ENCODE measurements at regions not wholly inside any gene's neighbourhood (a gene's known extent, or its start where the extent isn't known, plus 50 kb on each side); places are given as distances from the start of the nearest gene placed in this dataset.
A peak's percentile ranks its signal among the peaks of the same experiment; 100 is the strongest.

- TF ChIP-seq CTCF (IDR thresholded peaks at IDR 0.05): no peak
- H3K27ac Mint-ChIP-seq (ENCODE audit: unreplicated experiment): peak overlapping the region; percentile 80
- H3K4me3 Mint-ChIP-seq (ENCODE audit: unreplicated experiment): peak overlapping the region; percentile 45
- no peaks in the 10 kb centered on the region for H3K27me3 Mint-ChIP-seq (ENCODE audit: unreplicated experiment)
- H3K36me3 Mint-ChIP-seq (ENCODE audit: unreplicated experiment): no peaks in the 10 kb centered on the region
- DNase-seq (ENCODE audit: extremely low spot score, unreplicated experiment): no peak
- no peaks in the 10 kb centered on the region for H3K9me3 Mint-ChIP-seq (ENCODE audit: unreplicated experiment)
- peaks cover 18% of the 10 kb centered on the region for H3K4me1 Mint-ChIP-seq (ENCODE audit: unreplicated experiment)
Measured at GRCh38 chr3:174767853-174768382, 91.2 kb upstream of the NAALADL2 start.

GRCh38 chr3:174769171-174769570 lies 90.0 kb upstream of the NAALADL2 start:
- Mint-ChIP-seq H3K36me3 (ENCODE audit: unreplicated experiment) (no peaks in the 10 kb centered on the region), H3K4me1 (ENCODE audit: unreplicated experiment) (peaks cover 18% of the 10 kb centered on the region), H3K27me3 (ENCODE audit: unreplicated experiment) (no peaks in the 10 kb centered on the region), H3K4me3 (ENCODE audit: unreplicated experiment) (no peak overlapping the region), H3K27ac (ENCODE audit: unreplicated experiment) (no peak overlapping the region), H3K9me3 (ENCODE audit: unreplicated experiment) (peaks cover 3% of the 10 kb centered on the region)
- TF ChIP-seq CTCF (IDR thresholded peaks at IDR 0.05): no peak
- DNase-seq (ENCODE audit: extremely low spot score, unreplicated experiment): no peak

GRCh38 chr3:174775603-174776002 lies 83.5 kb upstream of the NAALADL2 start:
- no peak overlapping the region for H3K4me3 Mint-ChIP-seq (ENCODE audit: unreplicated experiment)
- peaks cover 6% of the 10 kb centered on the region for H3K4me1 Mint-ChIP-seq (ENCODE audit: unreplicated experiment)
- no peak for DNase-seq (ENCODE audit: extremely low spot score, unreplicated experiment)
- TF ChIP-seq CTCF (IDR thresholded peaks at IDR 0.05): no peak
- H3K27me3 Mint-ChIP-seq (ENCODE audit: unreplicated experiment): no peaks in the 10 kb centered on the region
- H3K27ac Mint-ChIP-seq (ENCODE audit: unreplicated experiment): no peak overlapping the region
- peaks cover 7% of the 10 kb centered on the region for H3K36me3 Mint-ChIP-seq (ENCODE audit: unreplicated experiment)
- peaks cover 14% of the 10 kb centered on the region for H3K9me3 Mint-ChIP-seq (ENCODE audit: unreplicated experiment)

GRCh38 chr3:174776123-174776522 lies 83.0 kb upstream of the NAALADL2 start:
- H3K27me3 Mint-ChIP-seq (ENCODE audit: unreplicated experiment): no peaks in the 10 kb centered on the region
- no peak for DNase-seq (ENCODE audit: extremely low spot score, unreplicated experiment)
- H3K36me3 Mint-ChIP-seq (ENCODE audit: unreplicated experiment): peaks cover 7% of the 10 kb centered on the region
- H3K9me3 Mint-ChIP-seq (ENCODE audit: unreplicated experiment): peaks cover 18% of the 10 kb centered on the region
- H3K4me3 Mint-ChIP-seq (ENCODE audit: unreplicated experiment): no peak overlapping the region
- peaks cover 6% of the 10 kb centered on the region for H3K4me1 Mint-ChIP-seq (ENCODE audit: unreplicated experiment)
- H3K27ac Mint-ChIP-seq (ENCODE audit: unreplicated experiment): no peak overlapping the region
- no peak for TF ChIP-seq CTCF (IDR thresholded peaks at IDR 0.05)

GRCh38 chr3:174776636-174777035 lies 82.5 kb upstream of the NAALADL2 start:
- H3K36me3 Mint-ChIP-seq (ENCODE audit: unreplicated experiment): peaks cover 7% of the 10 kb centered on the region
- no peak for DNase-seq (ENCODE audit: extremely low spot score, unreplicated experiment)
- no peak overlapping the region for H3K27ac Mint-ChIP-seq (ENCODE audit: unreplicated experiment)
- TF ChIP-seq CTCF (IDR thresholded peaks at IDR 0.05): no peak
- H3K9me3 Mint-ChIP-seq (ENCODE audit: unreplicated experiment): peaks cover 22% of the 10 kb centered on the region
- H3K4me1 Mint-ChIP-seq (ENCODE audit: unreplicated experiment): peaks cover 6% of the 10 kb centered on the region
- no peak overlapping the region for H3K4me3 Mint-ChIP-seq (ENCODE audit: unreplicated experiment)
- H3K27me3 Mint-ChIP-seq (ENCODE audit: unreplicated experiment): no peaks in the 10 kb centered on the region
